T-cell (primary cell): ENCODE measurements at regions not wholly inside any gene's neighbourhood (a gene's known extent, or its start where the extent isn't known, plus 50 kb on each side); places are given as distances from the start of the nearest gene placed in this dataset.

ENCODE experiments used
- ATAC-seq, 4 experiments: fragments of 200-7000 bp in 3 of 4; fragments of 150-1000 bp in 1 of 4; cut with Tn5 transposase; replicated peaks in 1 of 4; 1 replicate in 3 of 4; 2 replicates in 1 of 4; pipeline ENCODE4 v1.10.0; 2021; ENCODE audit warnings: moderate library complexity in 3 of 4, mild to moderate bottlenecking in 2 of 4, moderate number of reproducible peaks in 1 of 4
- CTCF ChIA-PET, 2 donors: fragments of 300-600 bp; sonication (Branson Sonifier 250); formaldehyde crosslinking; loops; one replicate each; lab custom pipeline; 2022; ENCODE audit warnings: antibody characterized with exemption in 2 of 2; lab: Charles Lee
- POLR2A ChIA-PET, 2 donors: fragments of 300-600 bp; sonication (Branson Sonifier 250); formaldehyde crosslinking; loops; one replicate each; lab custom pipeline; 2022; ENCODE audit warnings: antibody characterized with exemption in 2 of 2; lab: Charles Lee
- DNase-seq, 35 experiments: peaks; one replicate each; pipeline versions ENCODE4 v3.0.0 to v3.0.0-alpha.2; 2013 to 2023
- H3K27ac ChIP-seq: one replicate; pipeline ENCODE4 v1.5.1; 2013; ENCODE audit warnings: low read length
- H3K27me3 ChIP-seq, 2 experiments: replicated peaks in 1 of 2; 1 replicate in 1 of 2; 2 replicates in 1 of 2; pipeline versions ENCODE4 v1.6.1 to v1.7.0; 2013; ENCODE audit warnings: low read length in 1 of 2, mixed read lengths in 1 of 2; ENCODE audit not compliant: control insufficient read depth in 2 of 2, insufficient read depth in 2 of 2; ENCODE audit errors: extremely low read depth in 1 of 2
- H3K36me3 ChIP-seq, 2 donors: 1 replicate in 1 of 2; 2 replicates in 1 of 2; pipeline versions ENCODE4 v1.6.1 to v1.7.0; 2013; ENCODE audit warnings: low read length in 1 of 2; ENCODE audit not compliant: control insufficient read depth in 2 of 2, insufficient read depth in 1 of 2; ENCODE audit errors: extremely low read depth in 1 of 2
- H3K4me1 ChIP-seq, 2 experiments: 1 replicate in 1 of 2; 2 replicates in 1 of 2; pipeline versions ENCODE4 v1.6.1 to v1.7.0; 2013; ENCODE audit warnings: low read length in 2 of 2, mixed read lengths in 1 of 2; ENCODE audit not compliant: insufficient read depth in 2 of 2, control insufficient read depth in 1 of 2; ENCODE audit errors: extremely low read depth in 1 of 2
- H3K4me3 ChIP-seq, 2 donors: 1 replicate in 1 of 2; 2 replicates in 1 of 2; pipeline versions ENCODE4 v1.5.1 to v1.7.0; 2013; ENCODE audit warnings: mild to moderate bottlenecking in 2 of 2, low read length in 1 of 2, moderate library complexity in 1 of 2; ENCODE audit not compliant: control insufficient read depth in 1 of 2; ENCODE audit errors: extremely low read depth in 1 of 2
- H3K9me3 ChIP-seq: 2 replicates; pipeline ENCODE4 v1.7.0; 2013
- H3K27ac Mint-ChIP-seq, 2 donors: one replicate each; pipeline ENCODE4 v1.8.0; 2020 to 2021; ENCODE audit warnings: mild to moderate bottlenecking in 2 of 2, mixed read lengths in 2 of 2
- H3K27me3 Mint-ChIP-seq, 2 donors: one replicate each; pipeline ENCODE4 v1.8.0; 2021 to 2022; ENCODE audit warnings: mixed read lengths in 2 of 2
- H3K36me3 Mint-ChIP-seq: one replicate; pipeline ENCODE4 v1.8.0; 2021; ENCODE audit warnings: mixed read lengths
- H3K4me1 Mint-ChIP-seq, 3 donors: one replicate each; pipeline ENCODE4 v1.8.0; 2020 to 2022; ENCODE audit warnings: mixed read lengths in 3 of 3, mild to moderate bottlenecking in 1 of 3
- H3K4me3 Mint-ChIP-seq, 3 donors: one replicate each; pipeline ENCODE4 v1.8.0; 2020 to 2022; ENCODE audit warnings: mild to moderate bottlenecking in 3 of 3, mixed read lengths in 3 of 3, moderate library complexity in 3 of 3
- H3K9me3 Mint-ChIP-seq, 3 donors: one replicate each; pipeline ENCODE4 v1.8.0; 2020 to 2022; ENCODE audit warnings: mixed read lengths in 3 of 3
- WGBS: methylation state at CpG from one replicate; pipeline ENCODE4 v1.1.5; 2013; ENCODE audit warnings: missing lambda C conversion rate; ENCODE audit not compliant: insufficient coverage; 5-methylcytosine and 5-hydroxymethylcytosine counted together

DNA sequence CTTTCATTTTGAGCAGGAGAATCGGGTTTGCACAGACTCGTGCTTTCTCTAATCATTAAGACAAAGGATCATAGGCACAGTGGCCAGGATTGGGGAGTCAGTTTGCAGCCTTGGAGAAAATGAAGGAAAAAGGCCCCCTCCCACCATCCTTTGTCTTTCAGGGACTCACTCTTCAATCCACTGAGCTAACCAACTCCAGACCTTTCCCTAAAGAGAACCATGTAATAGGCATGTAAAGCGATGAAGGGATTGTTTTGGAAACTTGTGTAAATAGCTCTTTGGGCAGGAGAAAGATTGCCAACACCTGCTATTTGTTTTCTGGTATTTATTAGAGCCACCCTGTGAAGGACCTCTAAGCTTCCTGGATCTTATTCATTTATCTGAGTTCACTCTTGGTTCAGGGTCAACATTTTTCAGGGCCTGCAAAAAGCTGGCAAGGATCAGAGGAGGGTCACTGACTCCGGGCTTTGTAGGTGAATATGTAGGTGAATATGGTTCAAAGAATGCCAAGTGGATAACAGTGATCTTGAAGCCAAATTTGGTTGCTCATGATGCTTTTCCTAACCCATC, 192.6 kb upstream of the FGGY start:
- no peaks in the 10 kb centered on the region for H3K9me3 ChIP-seq
- H3K4me1 ChIP-seq: no peaks in the 10 kb centered on the region
- WGBS: no CpG with 5 or more reads among the region's 4 CpGs
- no peak for ATAC-seq
- no peaks in the 10 kb centered on the region for H3K36me3 Mint-ChIP-seq
- no peaks in the 10 kb centered on the region for H3K27me3 Mint-ChIP-seq
- DNase-seq: no peak
- H3K4me3 ChIP-seq: no peak overlapping the region
- no peaks in the 10 kb centered on the region for H3K4me1 Mint-ChIP-seq
- no peaks in the 10 kb centered on the region for H3K27me3 ChIP-seq
- no peak overlapping the region for H3K4me3 Mint-ChIP-seq
- ChIA-PET POLR2A (no interaction called here), CTCF (no interaction called here)
- no peaks in the 10 kb centered on the region for H3K9me3 Mint-ChIP-seq
- no peak overlapping the region for H3K27ac ChIP-seq
- H3K27ac Mint-ChIP-seq: no peak overlapping the region
- no peaks in the 10 kb centered on the region for H3K36me3 ChIP-seq

DNA sequence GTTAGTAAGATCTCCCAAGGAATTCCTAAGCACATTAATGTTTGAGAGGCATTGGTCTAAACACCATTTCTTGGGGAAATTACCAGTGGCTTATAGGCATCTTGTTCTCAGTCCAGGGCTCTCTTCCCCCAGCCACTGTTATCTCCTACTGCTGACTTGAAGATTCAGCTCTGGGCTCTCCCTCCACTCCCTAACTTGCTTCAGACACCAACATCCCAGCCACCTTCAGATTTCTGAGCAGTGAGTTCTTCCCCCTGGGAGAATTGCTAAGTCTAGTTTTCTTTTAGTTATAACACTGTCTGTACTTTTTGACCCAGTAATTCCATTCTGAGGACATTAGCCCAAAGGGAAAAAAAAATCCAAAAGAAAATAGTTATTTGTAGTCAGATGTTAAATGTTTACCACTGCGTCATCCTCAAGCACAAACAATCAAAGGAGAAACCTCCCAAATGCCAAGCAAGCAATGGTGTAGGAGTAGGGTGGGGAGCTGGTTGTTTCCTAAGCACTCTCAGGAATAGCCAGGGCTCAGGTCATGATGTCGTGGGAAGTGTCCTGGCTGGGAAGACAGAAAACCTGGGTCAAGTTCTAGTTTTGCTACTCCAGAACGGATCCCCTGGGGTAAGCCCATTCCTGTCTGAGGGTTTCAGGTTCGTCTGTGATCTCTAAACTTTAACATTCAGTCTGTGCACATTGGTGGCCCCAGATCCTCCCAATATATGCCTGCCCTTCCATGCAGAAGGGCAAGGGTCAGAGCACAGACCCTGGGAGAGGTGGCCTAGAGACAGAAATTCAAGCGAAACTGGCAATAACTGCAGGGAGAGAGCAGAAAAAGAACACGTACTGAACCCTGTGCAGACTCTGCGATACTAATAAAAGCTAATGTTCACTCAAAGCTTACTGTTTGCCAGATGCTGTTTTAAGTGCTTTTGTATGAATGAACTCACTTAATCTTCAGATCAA, 191.1 kb upstream of the FGGY start:
- H3K36me3 Mint-ChIP-seq: no peaks in the 10 kb centered on the region
- H3K27ac Mint-ChIP-seq: no peak overlapping the region
- ChIA-PET CTCF (no interaction called here), POLR2A (interaction anchor here in 1 of 2 donors (0.5 kb wide), 1 partner anchor 201 kb away, joined by 8 read pairs; no protein-coding TSS in a partner anchor)
- no peaks in the 10 kb centered on the region for H3K4me1 ChIP-seq
- no peaks in the 10 kb centered on the region for H3K9me3 ChIP-seq
- no peak overlapping the region for H3K4me3 ChIP-seq
- 84% methylated on average over 4 of the region's 7 CpGs for WGBS
- no peak overlapping the region for H3K4me3 Mint-ChIP-seq
- ATAC-seq: no peak
- no peaks in the 10 kb centered on the region for H3K9me3 Mint-ChIP-seq
- H3K27me3 ChIP-seq: no peaks in the 10 kb centered on the region
- no peaks in the 10 kb centered on the region for H3K36me3 ChIP-seq
- no peaks in the 10 kb centered on the region for H3K27me3 Mint-ChIP-seq
- no peak for DNase-seq
- no peak overlapping the region for H3K27ac ChIP-seq
- no peaks in the 10 kb centered on the region for H3K4me1 Mint-ChIP-seq

DNA sequence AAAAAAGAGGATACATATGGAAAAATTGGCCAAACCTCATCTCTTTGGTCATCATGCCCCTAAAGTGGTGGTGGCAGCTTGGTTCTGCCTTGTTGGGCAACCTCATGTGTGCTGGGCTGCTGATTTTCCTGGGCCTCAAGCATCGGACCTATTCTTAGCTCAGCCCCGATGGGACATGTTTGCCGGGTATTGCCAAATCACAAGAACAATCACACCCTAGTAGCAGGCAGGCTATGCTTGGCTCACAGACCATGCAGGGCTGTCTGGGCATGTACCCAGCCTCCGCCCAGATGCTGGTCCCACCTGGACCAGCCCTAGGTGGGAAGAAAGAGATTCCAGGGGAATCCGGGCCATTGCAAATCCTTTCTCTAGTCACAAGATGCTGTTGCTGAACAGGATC, 189.4 kb upstream of the FGGY start:
- ChIA-PET CTCF (interaction anchor here in 1 of 2 donors (1.0 kb wide), 1 partner anchor 14 kb away, joined by 4 read pairs; no protein-coding TSS in a partner anchor), POLR2A (interaction anchor here in 1 of 2 donors (0.6 kb wide), 1 partner anchor 698 kb away, joined by 3 read pairs; no protein-coding TSS in a partner anchor)
- no peaks in the 10 kb centered on the region for H3K4me1 Mint-ChIP-seq
- no peaks in the 10 kb centered on the region for H3K4me1 ChIP-seq
- H3K27ac ChIP-seq: no peak overlapping the region
- no peak overlapping the region for H3K4me3 ChIP-seq
- 98% methylated on average over 4 of the region's 5 CpGs for WGBS
- no peaks in the 10 kb centered on the region for H3K9me3 ChIP-seq
- no peak overlapping the region for H3K4me3 Mint-ChIP-seq
- H3K36me3 Mint-ChIP-seq: no peaks in the 10 kb centered on the region
- no peaks in the 10 kb centered on the region for H3K9me3 Mint-ChIP-seq
- H3K27me3 ChIP-seq: no peaks in the 10 kb centered on the region
- no peaks in the 10 kb centered on the region for H3K36me3 ChIP-seq
- no peak overlapping the region for H3K27ac Mint-ChIP-seq
- ATAC-seq (no peak), DNase-seq (no peak)
- no peaks in the 10 kb centered on the region for H3K27me3 Mint-ChIP-seq

DNA sequence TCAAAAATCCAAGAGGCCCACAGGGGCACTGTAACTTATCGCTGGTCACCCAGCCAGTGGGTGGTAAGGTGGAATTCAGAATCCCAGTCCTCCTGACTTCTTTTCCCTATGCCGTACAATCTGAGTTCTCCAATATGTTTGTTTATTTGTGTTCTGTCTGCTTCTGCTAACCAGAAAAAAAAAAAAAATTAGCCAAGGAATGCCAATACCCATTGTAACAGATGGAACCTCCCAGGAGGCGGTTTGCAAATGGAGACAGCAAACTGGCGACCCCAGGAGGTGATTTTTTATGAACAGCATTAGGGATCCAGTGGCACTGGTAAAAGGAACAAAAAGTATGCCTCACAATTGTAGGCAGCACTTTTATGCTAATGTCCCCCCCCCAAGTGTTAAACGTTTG, 189.0 kb upstream of the FGGY start:
- H3K27ac ChIP-seq: no peak overlapping the region
- ChIA-PET CTCF (interaction anchor here in 1 of 2 donors (1.0 kb wide), 1 partner anchor 14 kb away, joined by 4 read pairs; no protein-coding TSS in a partner anchor), POLR2A (no interaction called here)
- no peaks in the 10 kb centered on the region for H3K4me1 ChIP-seq
- no peaks in the 10 kb centered on the region for H3K36me3 Mint-ChIP-seq
- no peak overlapping the region for H3K27ac Mint-ChIP-seq
- no peaks in the 10 kb centered on the region for H3K27me3 ChIP-seq
- no peaks in the 10 kb centered on the region for H3K27me3 Mint-ChIP-seq
- H3K9me3 Mint-ChIP-seq: no peaks in the 10 kb centered on the region
- no CpG with 5 or more reads among the region's 5 CpGs for WGBS
- no peaks in the 10 kb centered on the region for H3K9me3 ChIP-seq
- DNase-seq: no peak
- H3K4me3 Mint-ChIP-seq: no peak overlapping the region
- ATAC-seq: no peak
- no peak overlapping the region for H3K4me3 ChIP-seq
- no peaks in the 10 kb centered on the region for H3K36me3 ChIP-seq
- H3K4me1 Mint-ChIP-seq: no peaks in the 10 kb centered on the region

DNA sequence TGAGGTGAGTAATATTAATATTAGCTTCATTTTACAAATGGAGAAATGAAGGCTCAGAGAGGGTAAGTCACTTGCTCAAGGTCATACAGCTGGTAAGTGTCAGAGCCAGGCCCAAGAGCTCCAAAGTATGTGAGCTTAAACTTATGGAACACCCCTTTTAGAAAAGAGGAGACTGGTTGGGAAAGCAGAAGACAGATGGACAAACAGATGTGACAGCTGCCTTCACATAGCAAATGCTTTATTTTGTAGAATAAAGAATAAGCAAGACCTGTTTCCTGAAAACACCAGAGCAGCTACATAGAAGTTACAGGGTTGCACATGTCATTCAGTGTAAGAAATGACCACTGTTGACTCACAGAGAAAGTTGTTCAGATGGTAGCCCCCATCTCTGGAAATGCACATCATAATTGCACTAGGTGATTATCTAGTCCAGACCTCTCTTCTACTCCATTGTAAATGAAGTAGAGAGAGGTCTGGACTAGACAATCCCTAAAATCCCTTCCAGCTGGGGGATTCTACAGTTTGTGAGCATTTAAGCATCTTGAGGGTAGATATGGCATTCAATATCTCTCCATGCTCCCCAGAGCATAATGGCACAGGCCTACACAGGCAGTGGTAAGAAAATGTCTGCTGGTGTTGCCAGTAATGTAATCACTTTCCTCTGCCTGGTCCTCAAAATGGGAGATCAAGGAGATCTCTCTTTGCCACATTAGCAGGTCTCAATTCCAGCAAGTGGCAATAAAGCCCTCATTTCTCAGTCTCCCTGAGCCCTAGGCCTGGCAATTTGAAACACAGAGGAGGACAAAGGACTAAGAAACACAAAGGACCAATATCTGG, 188.2 kb upstream of the FGGY start:
- Histone ChIP-seq H3K27ac (no peak overlapping the region), H3K9me3 (no peaks in the 10 kb centered on the region), H3K27me3 (no peaks in the 10 kb centered on the region), H3K4me1 (no peaks in the 10 kb centered on the region), H3K4me3 (no peak overlapping the region), H3K36me3 (no peaks in the 10 kb centered on the region)
- ChIA-PET POLR2A (no interaction called here), CTCF (interaction anchor here in 1 of 2 donors (1.0 kb wide), 1 partner anchor 13 kb away, joined by 4 read pairs; no protein-coding TSS in a partner anchor)
- no peak overlapping the region for H3K4me3 Mint-ChIP-seq
- no peak for ATAC-seq
- H3K9me3 Mint-ChIP-seq: no peaks in the 10 kb centered on the region
- no peak for DNase-seq
- H3K4me1 Mint-ChIP-seq: no peaks in the 10 kb centered on the region
- H3K27ac Mint-ChIP-seq: no peak overlapping the region
- no peaks in the 10 kb centered on the region for H3K27me3 Mint-ChIP-seq
- no peaks in the 10 kb centered on the region for H3K36me3 Mint-ChIP-seq

DNA sequence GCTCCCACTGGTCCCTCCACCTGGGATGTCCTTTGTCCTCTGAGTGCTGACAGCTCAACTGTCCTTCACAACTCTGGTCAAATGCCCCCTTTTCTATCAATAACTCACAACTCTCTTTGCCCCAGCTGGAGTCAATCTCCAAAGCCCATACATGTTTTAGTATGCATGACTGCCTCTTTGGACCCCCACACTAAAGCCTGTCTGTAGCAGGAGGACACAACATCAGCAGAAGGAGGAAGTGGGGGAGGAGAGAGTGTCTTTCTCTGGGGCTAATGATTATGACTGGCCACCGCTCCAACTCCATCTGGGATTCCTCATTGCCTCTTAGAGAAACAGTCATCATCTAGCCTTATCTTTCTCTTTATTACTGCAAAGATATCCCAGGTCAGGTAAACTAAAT, 186.6 kb upstream of the FGGY start:
- DNase-seq (no peak), ATAC-seq (no peak)
- no peaks in the 10 kb centered on the region for H3K4me1 Mint-ChIP-seq
- H3K9me3 Mint-ChIP-seq: no peaks in the 10 kb centered on the region
- Histone ChIP-seq H3K4me3 (no peak overlapping the region), H3K27me3 (no peaks in the 10 kb centered on the region), H3K9me3 (no peaks in the 10 kb centered on the region), H3K27ac (no peak overlapping the region), H3K4me1 (no peaks in the 10 kb centered on the region), H3K36me3 (no peaks in the 10 kb centered on the region)
- H3K27me3 Mint-ChIP-seq: no peaks in the 10 kb centered on the region
- no CpG with 5 or more reads among the region's 1 CpG for WGBS
- no peak overlapping the region for H3K4me3 Mint-ChIP-seq
- POLR2A ChIA-PET: no interaction called here
- H3K36me3 Mint-ChIP-seq: no peaks in the 10 kb centered on the region
- CTCF ChIA-PET: no interaction called here
- no peak overlapping the region for H3K27ac Mint-ChIP-seq
